AG10803 (cell line): ENCODE measurements at regions not wholly inside any gene's neighbourhood (a gene's known extent, or its start where the extent isn't known, plus 50 kb on each side); places are given as distances from the start of the nearest gene placed in this dataset.

Source experiments
- DNase-seq: peaks from one replicate; pipeline ENCODE4 v3.0.0; 2010; ENCODE audit warnings: low read depth
- H3K4me3 ChIP-seq: 2 replicates; pipeline ENCODE4 v1.5.1; 2011; ENCODE audit warnings: mild to moderate bottlenecking, low read length, control low read depth
- CTCF ChIP-seq: conservative IDR thresholded peaks from 2 replicates; pipeline ENCODE4 v1.5.1; 2011; ENCODE audit warnings: mild to moderate bottlenecking, low read length, control low read depth, inconsistent platforms

- no peak overlapping the region for H3K4me3 ChIP-seq
- no peak for TF ChIP-seq CTCF
- no peak for DNase-seq
These were observed 809.4 kb upstream of the MIR17HG start for GRCh38 chr13:90538063-90538462.

DNA sequence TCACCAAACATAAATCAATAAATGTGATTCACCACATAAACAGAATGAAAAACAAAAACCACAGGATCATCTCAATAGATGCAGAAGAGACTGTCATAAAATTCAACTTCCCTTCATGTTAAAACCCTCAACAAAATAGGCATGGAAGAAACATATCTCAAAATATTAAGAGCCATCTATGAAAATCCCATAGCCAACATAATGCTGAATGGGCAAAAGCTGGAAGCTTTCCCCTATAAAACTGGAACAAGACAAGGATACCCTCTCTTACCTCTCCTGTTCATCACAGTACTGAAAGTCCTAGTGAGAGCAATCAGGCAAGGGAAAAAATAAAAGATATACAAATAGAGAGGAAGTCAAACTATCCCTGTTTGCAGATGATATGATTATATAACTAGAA lies 806.1 kb upstream of the MIR17HG start:
- TF ChIP-seq CTCF: no peak
- DNase-seq: no peak
- H3K4me3 ChIP-seq: no peak overlapping the region

DNA sequence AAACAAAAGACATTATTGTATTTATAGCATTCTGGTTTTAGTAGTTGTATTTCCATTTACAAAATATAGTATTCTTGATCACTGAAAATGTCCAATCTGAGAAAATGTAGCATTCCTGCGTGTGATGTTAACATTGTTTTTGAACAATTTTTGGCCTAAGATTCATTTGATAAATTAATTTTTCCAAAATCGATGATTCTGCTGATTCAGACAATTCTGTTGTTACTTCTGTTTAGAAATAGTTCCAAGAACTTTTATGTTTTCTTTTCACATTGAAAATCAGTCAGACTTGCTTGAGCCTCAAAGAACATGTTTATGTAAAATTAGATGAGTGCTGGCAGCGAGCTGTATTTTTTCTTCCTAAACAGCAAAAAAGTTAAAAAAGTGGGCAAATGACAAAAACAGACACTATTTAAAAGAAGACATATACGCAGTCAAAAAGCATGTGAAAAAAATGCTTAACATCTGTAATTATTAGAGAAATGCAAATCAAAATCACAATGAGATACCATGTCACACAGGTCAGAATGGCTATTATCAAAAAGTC lies 804.5 kb upstream of the MIR17HG start:
- TF ChIP-seq CTCF: no peak
- no peak overlapping the region for H3K4me3 ChIP-seq
- no peak for DNase-seq

DNA sequence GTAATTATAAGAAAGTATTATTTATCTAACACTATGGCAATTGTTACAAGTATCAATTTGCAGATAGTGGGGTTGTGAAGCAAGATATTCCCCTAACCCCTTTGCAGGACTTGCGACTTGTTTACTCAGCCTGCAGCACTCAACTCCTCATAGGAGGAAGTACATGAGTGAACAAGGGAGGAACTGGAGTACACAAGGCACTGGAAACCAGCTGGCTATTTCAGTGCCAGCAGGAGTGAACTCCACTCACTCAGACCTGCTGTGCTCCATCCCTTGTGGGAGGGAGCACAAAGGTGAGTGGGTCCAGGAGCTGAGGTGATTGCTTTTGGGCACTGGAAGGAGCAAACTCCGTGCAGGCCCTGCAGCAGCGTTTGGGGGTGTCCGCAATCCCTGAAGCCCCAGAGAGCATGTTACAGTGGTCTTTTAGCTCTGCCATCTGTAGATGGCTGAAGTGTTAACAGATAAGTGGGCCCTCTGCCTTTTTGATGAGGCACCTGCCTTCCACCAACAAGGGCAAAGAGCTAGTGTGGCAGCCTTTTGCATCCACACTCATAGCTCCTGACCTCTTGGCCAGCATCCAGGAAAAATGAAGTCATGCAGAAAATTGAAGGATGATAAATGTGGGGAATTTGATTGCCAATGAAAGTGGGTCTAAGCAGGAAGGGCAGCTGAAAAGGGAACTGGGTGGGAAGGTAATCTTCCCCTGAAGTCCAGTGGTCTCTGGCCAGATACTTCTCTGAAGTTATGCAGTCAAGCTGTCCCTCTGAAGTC lies 802.2 kb upstream of the MIR17HG start:
- no peak overlapping the region for H3K4me3 ChIP-seq
- DNase-seq: no peak
- TF ChIP-seq CTCF: no peak

GRCh38 chr13:90547272-90547790 lies 800.2 kb upstream of the MIR17HG start:
- DNase-seq: no peak
- TF ChIP-seq CTCF: no peak

DNA sequence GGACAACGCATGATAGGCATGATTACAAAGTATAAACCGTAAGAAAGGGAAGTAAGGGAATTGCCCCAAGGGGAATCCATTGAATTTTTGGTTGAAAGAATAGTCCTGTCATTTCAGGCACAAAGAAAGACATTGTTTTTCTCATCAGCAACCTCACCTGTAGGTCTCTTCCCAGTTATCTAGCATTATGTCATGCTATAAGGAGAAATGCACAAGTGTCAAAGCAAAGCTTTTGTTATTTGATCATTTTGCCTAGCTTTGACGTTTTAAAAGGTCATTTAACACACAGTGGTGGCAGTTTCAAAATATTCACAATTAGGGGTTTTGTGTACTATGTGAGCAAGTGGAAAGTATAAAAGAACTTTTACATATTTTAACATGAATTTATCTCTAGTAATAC lies 796.2 kb upstream of the MIR17HG start:
- H3K4me3 ChIP-seq: no peak overlapping the region
- DNase-seq: no peak
- no peak for TF ChIP-seq CTCF

More at GRCh38 chr13:90547272-90547790, 800.2 kb upstream of the MIR17HG start:
- no peak overlapping the region for H3K4me3 ChIP-seq

- no peak for TF ChIP-seq CTCF
- no peak for DNase-seq
- no peak overlapping the region for H3K4me3 ChIP-seq
These were observed 794.8 kb upstream of the MIR17HG start for GRCh38 chr13:90552702-90553101.
